GM18951 (cell line): ENCODE measurements at regions not wholly inside any gene's neighbourhood (a gene's known extent, or its start where the extent isn't known, plus 50 kb on each side); places are given as distances from the start of the nearest gene placed in this dataset.

Source experiments
- POLR2A ChIP-seq: IDR thresholded peaks from 4 replicates; pipeline ENCODE4 v1.6.1; 2011; ENCODE audit warnings: mild to moderate bottlenecking; ENCODE audit not compliant: insufficient read length, insufficient read depth; ENCODE audit errors: extremely low read depth
- in situ Hi-C: fragments of 300-500 bp; cut with MboI; formaldehyde crosslinking; loops from one replicate; pipeline ENCODE4 v1.12.0; 2022; ENCODE audit warnings: low sequenced_read_pairs, mixed read lengths, inconsistent platforms; ENCODE audit not compliant: unreplicated experiment

DNA sequence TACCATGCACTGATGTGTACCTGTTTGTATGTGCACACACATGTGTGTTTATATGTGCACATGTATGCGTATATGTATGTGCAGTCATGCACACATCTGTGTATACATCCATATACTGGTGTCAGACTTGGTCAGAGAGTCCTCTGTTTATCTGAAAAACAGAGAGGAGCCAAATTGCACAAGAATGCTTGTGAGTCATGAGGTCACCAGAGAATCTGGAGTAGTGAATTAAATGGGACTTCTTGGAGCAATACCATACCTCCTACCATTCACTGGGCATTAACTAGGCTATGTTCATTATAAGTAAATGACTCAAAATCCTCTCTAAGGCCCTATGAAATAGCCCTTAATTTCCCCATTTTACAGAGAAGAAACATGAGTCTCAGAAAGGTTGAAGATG, 272.1 kb upstream of the C1orf87 start:
- TF ChIP-seq POLR2A, result no peak
- in situ Hi-C loops, result no loop called here

GRCh38 chr1:60345049-60345448, 271.5 kb upstream of the C1orf87 start:
- in situ Hi-C loops, result no loop called here
- no peak for TF ChIP-seq POLR2A

DNA sequence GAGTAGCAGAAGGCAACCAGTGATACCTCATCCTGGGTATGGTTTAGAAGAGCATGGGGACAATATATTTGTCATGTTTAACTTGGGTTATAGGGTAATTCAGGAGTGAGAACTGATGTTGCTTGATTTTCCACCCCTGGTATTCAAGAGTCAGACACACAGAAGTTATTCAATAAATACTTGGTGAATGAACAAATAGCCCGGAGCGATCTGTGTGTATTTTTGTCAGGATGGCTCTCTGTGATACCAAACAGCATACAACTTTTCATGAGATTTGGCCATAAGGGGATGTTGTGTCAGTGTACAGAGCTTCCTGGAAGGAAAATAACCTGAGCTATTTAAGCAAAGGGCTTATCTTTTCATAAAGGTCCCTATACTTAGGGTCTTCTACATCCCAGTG, 270.2 kb upstream of the C1orf87 start:
- in situ Hi-C loops, result no loop called here
- TF ChIP-seq POLR2A, result no peak

- in situ Hi-C loops, result no loop called here
- TF ChIP-seq POLR2A, result no peak
Measured at GRCh38 chr1:60342569-60342968, 269.0 kb upstream of the C1orf87 start.

- in situ Hi-C loops, result no loop called here
Measured at GRCh38 chr1:60341274-60341673, 267.7 kb upstream of the C1orf87 start.

GRCh38 chr1:60331647-60332046, 258.1 kb upstream of the C1orf87 start:
- in situ Hi-C loops, result no loop called here
- TF ChIP-seq POLR2A, result no peak

More at GRCh38 chr1:60341274-60341673, 267.7 kb upstream of the C1orf87 start:
- no peak for TF ChIP-seq POLR2A

GRCh38 chr1:60329651-60330050, 256.1 kb upstream of the C1orf87 start:
- TF ChIP-seq POLR2A, result no peak
- in situ Hi-C loops, result no loop called here

- in situ Hi-C loops, result no loop called here
- no peak for TF ChIP-seq POLR2A
Measured at GRCh38 chr1:60311838-60312237, 238.3 kb upstream of the C1orf87 start.

GRCh38 chr1:60299581-60299980, 226.0 kb upstream of the C1orf87 start:
- no peak for TF ChIP-seq POLR2A
- in situ Hi-C loops, result no loop called here

GRCh38 chr1:60298290-60298689, 224.7 kb upstream of the C1orf87 start:
- TF ChIP-seq POLR2A, result no peak
- in situ Hi-C loops, result no loop called here

DNA sequence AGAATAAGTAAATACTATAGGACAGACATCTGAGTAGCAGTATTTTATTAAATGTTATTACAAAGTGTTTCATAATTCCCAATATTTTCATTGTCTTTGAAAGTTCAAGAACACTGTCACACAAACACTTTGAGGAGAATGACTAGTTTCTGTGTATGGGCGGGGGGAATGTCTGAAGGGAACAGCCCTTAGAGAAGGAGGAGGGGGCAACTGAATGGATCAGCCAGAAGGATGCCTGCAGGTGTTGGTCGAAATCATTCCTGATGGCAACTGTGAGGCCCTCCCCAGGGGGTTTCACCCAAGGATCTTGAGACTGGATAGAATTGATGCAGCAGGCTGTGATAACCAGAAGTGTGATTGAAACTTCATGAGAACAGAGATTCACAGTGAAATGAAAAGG, 223.2 kb upstream of the C1orf87 start:
- no peak for TF ChIP-seq POLR2A
- in situ Hi-C loops, result no loop called here

DNA sequence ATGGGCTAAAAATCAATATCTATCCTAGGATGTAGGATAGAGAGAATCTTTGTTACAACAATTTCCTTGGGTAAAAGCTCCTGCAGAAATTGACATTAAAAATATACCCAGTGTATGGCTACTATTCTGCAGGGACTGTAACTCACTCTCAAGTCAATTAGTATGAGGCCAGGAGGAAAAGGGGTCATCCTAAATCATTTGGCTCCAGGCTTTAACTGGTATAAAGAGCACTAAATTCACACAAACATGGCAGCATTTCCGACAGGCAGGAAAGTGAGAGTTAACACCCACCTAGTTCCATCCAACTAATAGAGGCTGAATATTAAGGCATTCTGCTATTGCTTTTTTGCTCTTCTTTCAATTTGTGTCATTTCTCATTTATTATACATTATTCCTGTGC, 218.6 kb upstream of the C1orf87 start:
- no peak for TF ChIP-seq POLR2A
- in situ Hi-C loops, result no loop called here

DNA sequence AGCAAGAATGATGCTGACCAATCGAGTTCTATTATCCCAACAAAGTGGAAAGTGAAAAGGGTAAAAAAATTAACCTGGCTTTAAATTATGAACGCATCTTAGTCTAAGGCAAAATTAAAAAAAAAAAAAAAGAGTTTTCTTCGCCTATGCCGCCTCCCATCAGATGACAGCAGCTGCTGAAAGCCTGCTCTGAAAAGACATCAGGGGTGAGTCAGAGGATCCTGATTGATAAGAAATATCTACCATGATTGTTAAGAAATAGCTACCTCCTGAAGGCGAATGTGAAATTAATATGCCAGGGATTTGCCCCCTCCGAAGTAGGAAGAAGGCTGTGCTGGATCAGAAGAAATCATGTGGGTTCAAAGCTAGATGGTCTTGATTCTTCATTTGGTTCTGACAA, 216.8 kb upstream of the C1orf87 start:
- TF ChIP-seq POLR2A, result no peak
- in situ Hi-C loops, result no loop called here

- in situ Hi-C loops, result loop anchor here (10.0 kb wide), 1 partner anchor 727 kb away; no protein-coding TSS in a partner anchor
- TF ChIP-seq POLR2A, result no peak
Measured at GRCh38 chr1:60287536-60287935, 214.0 kb upstream of the C1orf87 start.

DNA sequence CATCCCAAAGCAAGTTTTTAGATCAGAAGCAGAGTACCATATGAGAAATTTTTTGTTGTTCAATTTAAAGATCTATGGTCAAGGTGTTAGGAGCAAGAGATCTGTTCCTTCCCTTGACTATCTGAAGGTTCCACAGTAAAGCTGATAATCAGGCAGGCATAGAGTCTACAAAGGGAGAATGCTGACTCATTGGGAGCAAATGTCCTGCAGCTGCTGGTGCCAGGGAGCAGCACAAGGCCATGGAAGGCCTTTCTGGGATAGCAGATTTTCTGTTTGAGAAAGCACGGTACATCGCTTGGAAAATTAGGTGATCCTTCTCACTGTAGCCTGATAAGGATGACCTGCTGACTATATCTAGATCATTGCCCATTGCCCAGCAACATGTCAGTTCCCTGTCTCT, 210.1 kb upstream of the C1orf87 start:
- in situ Hi-C loops, result loop anchor here (10.0 kb wide), 1 partner anchor 731 kb away; no protein-coding TSS in a partner anchor

DNA sequence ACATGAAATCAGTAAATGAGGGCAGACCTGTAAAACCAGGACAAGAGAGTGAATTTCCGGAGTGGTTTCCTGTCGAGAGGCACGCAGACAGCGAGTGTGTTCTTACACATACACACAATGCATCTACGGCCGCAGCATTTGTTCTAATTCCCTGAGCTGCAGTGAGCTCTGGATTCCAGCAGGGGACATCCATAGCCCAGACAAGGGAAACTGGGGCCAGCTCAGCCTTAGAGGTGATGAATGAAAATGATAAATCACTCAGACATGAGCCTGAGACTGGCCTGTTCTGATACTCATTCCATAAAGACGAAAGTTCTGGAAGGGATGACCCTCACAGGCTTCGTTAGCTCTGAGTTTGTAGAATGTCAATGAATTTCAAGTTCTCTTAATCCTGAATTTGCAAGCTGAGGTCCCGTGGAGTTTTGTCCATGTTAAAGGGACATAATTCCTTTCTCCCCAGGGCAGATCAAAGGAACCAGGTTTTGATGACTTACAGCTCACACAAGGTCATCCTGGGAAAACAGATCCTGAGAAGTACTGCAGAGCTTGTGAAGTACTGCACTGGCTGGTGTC, 207.9 kb upstream of the C1orf87 start:
- no peak for TF ChIP-seq POLR2A
- in situ Hi-C loops, result loop anchor here (10.0 kb wide), 1 partner anchor 733 kb away; no protein-coding TSS in a partner anchor

More for the DNA sequence above, 210.1 kb upstream of the C1orf87 start:
- no peak for TF ChIP-seq POLR2A
